Omental fat pad (tissue), 3 donors: ENCODE measurements at regions not wholly inside any gene's neighbourhood (a gene's known extent, or its start where the extent isn't known, plus 50 kb on each side); places are given as distances from the start of the nearest gene placed in this dataset.

Experiments
- ATAC-seq: fragments of 150-250 bp; one replicate; pipeline ENCODE4 v1.9.1; 2016; ENCODE audit warnings: mild to moderate bottlenecking, moderate library complexity; ENCODE audit not compliant: low FRiP score
- DNase-seq: peaks from one replicate; pipeline ENCODE4 v3.0.0-alpha.2; 2019; ENCODE audit warnings: low spot score
- TF ChIP-seq, protein P1 (sequence below), 3 donors: fragments of 450-650 bp; IDR thresholded peaks; one replicate each; pipeline ENCODE4 v1.5.1; 2016 to 2017; ENCODE audit warnings: antibody characterized with exemption in 3 of 3, mild to moderate bottlenecking in 3 of 3, moderate library complexity in 2 of 3

DNA sequence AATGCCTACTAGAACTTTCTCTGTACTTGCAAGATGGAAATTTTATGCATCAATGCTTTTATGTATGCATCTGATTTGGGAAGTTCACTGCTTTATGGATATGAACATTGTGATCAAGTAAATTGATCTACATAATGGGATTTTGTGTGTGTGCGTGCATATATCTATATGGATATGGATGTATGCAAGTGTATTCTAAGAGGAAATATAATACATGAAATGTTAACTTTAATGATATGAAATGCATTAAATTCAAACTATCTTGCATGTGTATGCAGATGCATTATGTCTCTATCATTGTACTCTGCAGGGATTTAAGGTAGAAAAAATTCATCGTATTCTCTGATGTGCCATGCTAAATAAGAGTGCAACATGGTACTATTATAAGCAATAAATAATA lies 1855.4 kb upstream of the PIK3C3 start:
- DNase-seq (no peak), ATAC-seq (no peak)
- TF ChIP-seq, protein P1, sequence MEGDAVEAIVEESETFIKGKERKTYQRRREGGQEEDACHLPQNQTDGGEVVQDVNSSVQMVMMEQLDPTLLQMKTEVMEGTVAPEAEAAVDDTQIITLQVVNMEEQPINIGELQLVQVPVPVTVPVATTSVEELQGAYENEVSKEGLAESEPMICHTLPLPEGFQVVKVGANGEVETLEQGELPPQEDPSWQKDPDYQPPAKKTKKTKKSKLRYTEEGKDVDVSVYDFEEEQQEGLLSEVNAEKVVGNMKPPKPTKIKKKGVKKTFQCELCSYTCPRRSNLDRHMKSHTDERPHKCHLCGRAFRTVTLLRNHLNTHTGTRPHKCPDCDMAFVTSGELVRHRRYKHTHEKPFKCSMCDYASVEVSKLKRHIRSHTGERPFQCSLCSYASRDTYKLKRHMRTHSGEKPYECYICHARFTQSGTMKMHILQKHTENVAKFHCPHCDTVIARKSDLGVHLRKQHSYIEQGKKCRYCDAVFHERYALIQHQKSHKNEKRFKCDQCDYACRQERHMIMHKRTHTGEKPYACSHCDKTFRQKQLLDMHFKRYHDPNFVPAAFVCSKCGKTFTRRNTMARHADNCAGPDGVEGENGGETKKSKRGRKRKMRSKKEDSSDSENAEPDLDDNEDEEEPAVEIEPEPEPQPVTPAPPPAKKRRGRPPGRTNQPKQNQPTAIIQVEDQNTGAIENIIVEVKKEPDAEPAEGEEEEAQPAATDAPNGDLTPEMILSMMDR (IDR thresholded peaks at IDR 0.05) = no peak

DNA sequence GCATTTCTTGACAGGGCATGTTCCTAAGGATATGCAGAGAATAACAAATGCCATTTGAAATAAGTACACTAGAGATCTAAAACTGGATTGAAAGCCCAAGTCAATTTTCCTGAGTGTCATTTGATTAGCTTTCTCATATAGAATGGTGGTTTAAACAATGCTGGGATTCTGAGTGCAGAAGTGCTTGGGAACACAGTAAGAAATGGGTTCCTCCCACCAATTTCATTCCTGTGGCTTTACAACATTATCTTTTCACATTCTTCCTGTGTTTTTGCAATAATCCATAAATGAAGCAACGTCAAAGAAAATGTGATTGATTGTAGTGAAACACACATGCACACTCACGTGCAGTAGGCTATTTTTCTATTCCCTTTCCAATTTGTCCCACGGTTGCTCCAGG lies 1858.4 kb upstream of the PIK3C3 start:
- TF ChIP-seq, protein P1 (IDR thresholded peaks at IDR 0.05) = no peak
- ATAC-seq (no peak), DNase-seq (no peak)

DNA sequence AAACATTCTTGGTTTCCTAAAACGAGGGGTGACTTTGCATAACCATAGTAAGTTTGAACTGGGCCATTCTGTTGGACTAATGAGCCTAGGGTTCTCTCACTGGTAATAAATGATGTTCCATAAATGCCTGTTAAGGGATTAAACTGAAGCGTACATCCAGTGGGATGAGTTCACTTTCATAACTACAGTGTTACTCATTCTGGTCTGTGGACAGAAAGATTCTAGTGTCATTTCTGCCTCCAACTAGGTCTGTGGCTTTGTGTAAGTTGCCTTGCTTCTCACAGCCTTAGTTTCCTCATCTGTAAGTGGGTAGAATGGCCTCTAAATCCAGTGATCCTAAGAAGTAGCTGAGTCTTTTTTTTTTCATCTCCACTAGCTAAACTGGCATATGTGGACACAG lies 1860.6 kb upstream of the PIK3C3 start:
- TF ChIP-seq, protein P1 (IDR thresholded peaks at IDR 0.05) = no peak
- no peak for DNase-seq
- ATAC-seq = no peak

DNA sequence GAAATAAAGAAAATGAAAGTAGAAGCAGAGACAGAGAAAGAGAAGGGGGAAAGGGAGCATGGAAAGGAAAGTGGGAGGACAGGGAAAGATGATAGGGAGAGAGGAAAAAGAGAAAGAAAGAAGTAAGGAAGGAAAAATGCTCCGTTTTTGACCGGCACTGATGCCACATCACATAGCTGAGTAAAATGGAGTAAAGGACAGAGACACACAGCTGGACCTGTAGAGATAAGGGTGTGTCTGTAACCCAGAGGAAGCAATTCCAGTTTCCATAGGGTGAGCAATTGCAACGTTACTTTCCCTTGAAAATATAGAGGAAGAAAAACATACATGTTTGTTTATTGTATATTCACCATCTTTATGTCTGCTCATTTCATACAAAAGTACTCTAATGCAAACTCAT lies 1866.9 kb upstream of the PIK3C3 start:
- ATAC-seq (peak; percentile 69), DNase-seq (no peak)
- TF ChIP-seq, protein P1 (IDR thresholded peaks at IDR 0.05) = no peak

DNA sequence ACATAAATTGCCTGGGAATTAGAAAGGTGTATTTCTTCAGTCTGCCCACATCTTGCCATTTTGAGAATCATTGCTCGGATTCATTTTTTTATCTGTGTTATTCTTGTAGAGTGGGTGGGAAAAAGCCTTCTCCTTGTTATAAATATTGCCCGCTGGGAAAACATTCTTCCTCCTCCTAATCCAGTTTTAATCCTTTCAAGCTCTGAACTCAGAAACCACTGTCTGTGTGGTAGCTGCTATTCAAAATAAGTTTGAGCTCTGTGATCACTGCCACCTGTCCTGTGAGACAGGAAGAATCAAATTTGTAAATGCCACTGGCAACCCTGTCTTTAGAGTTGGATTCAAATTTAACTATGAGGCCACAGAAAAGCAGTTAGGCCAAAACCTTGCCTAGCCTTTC lies 1875.2 kb upstream of the PIK3C3 start:
- ATAC-seq = no peak
- TF ChIP-seq, protein P1 (IDR thresholded peaks at IDR 0.05) = no peak
- DNase-seq = no peak

DNA sequence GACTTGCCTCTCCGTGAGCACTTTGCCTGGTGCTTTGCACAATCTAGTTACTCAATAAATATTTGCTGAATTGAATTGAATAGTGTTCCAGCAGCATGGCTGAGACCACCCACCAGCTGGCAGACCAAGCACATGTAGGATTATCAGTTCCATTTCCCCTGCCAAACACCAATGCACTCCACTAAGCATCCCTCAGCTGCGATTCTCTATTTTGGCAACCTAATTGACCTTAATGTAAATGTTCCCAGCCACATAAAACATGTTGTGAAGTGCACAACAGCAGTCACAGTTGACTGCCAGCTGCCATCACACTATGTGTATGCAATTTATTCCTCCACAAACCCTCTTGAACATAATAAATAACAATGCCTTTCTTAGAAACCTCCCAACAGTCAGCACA lies 1879.4 kb upstream of the PIK3C3 start:
- no peak for ATAC-seq
- no peak for DNase-seq
- TF ChIP-seq, protein P1 (IDR thresholded peaks at IDR 0.05) = no peak

DNA sequence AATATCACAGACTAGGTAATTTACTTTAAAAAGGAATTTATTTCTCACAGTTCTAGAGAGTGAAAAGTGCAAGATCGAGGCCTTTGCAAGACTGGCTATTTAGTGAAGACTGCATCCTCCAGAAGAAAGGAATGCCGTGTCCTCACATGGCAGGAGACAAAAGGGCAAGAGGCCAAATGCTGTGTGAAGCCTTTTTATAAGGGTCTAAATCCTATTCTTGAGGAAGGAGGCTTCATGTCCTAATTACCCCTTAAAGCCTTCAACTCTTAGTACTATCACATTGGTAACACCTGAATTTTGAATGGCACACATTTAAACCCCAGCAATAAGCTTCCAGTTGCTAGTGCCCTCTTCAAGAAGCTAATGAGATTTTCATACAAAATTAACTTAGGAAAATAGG lies 1882.3 kb upstream of the PIK3C3 start:
- TF ChIP-seq, protein P1 (IDR thresholded peaks at IDR 0.05) = no peak
- DNase-seq (no peak), ATAC-seq (no peak)
